Activated gamma-delta T cell treated with Interleukin-2 at 50 U/mL for 16 hours (primary cell): ENCODE measurements at regions not wholly inside any gene's neighbourhood (a gene's known extent, or its start where the extent isn't known, plus 50 kb on each side); places are given as distances from the start of the nearest gene placed in this dataset.
"Not testable (repeated sequence)": the region's sequence is repeated elsewhere in the genome, so short reads cannot be mapped to it uniquely, and the experiment has no call there.

Experiments used
- DNase-seq: peaks from one replicate; pipeline ENCODE4 v3.0.0-alpha.2; 2020

- DNase-seq, result peak; percentile 4
Measured at GRCh38 chr11:95641495-95641894, 148.1 kb downstream of the FAM76B start.

GRCh38 chr11:95638501-95638900 is 151.1 kb downstream of the FAM76B start:
- no peak for DNase-seq

- DNase-seq, result no peak
Measured at GRCh38 chr11:95625164-95625900, 164.2 kb downstream of the FAM76B start.

GRCh38 chr11:95616256-95616804 is 173.3 kb downstream of the FAM76B start:
- DNase-seq, result no peak

- no peak for DNase-seq
Measured at GRCh38 chr11:95611827-95612226, 177.8 kb downstream of the FAM76B start.

- not testable (repeated sequence) for DNase-seq
Measured at GRCh38 chr11:95610185-95610584, 179.4 kb downstream of the FAM76B start.

GRCh38 chr11:95608093-95608492 is 181.5 kb downstream of the FAM76B start:
- DNase-seq, result no peak

- no peak for DNase-seq
Measured at GRCh38 chr11:95606824-95607223, 182.8 kb downstream of the FAM76B start.

GRCh38 chr11:95605271-95605940 is 184.2 kb downstream of the FAM76B start:
- no peak for DNase-seq

GRCh38 chr11:95599959-95600586 is 189.5 kb downstream of the FAM76B start:
- no peak for DNase-seq

GRCh38 chr11:95595973-95596489 is 193.6 kb downstream of the FAM76B start:
- no peak for DNase-seq

- no peak for DNase-seq
Measured at GRCh38 chr11:95595541-95595940, 194.0 kb downstream of the FAM76B start.

GRCh38 chr11:95593111-95593510 is 196.5 kb downstream of the FAM76B start:
- DNase-seq, result no peak

GRCh38 chr11:95592471-95592870 is 197.1 kb downstream of the FAM76B start:
- no peak for DNase-seq

GRCh38 chr11:95589893-95590612 is 199.5 kb downstream of the FAM76B start:
- no peak for DNase-seq

GRCh38 chr11:95588821-95589220 is 200.8 kb downstream of the FAM76B start:
- no peak for DNase-seq

GRCh38 chr11:95586661-95587060 is 202.9 kb downstream of the FAM76B start:
- no peak for DNase-seq

- DNase-seq, result no peak
Measured at GRCh38 chr11:95586155-95586554, 203.4 kb downstream of the FAM76B start.

GRCh38 chr11:95585752-95586077 is 203.9 kb downstream of the FAM76B start:
- DNase-seq, result no peak

GRCh38 chr11:95585069-95585751 is 204.4 kb downstream of the FAM76B start:
- no peak for DNase-seq

GRCh38 chr11:95584589-95584988 is 205.0 kb downstream of the FAM76B start:
- no peak for DNase-seq

- DNase-seq, result no peak
Measured at GRCh38 chr11:95584180-95584579, 205.4 kb downstream of the FAM76B start.
